Activated naive CD4-positive, alpha-beta T cell treated with anti-CD3 and anti-CD28 coated beads, Interleukin-2, amount 50 U/mL, for 24 hours (primary cell): ENCODE measurements at regions not wholly inside any gene's neighbourhood (a gene's known extent, or its start where the extent isn't known, plus 50 kb on each side); places are given as distances from the start of the nearest gene placed in this dataset.

Experiments
- H3K27ac Mint-ChIP-seq: one replicate; pipeline ENCODE4 v1.8.0; 2021; ENCODE audit warnings: mild to moderate bottlenecking, mixed read lengths
- H3K27me3 Mint-ChIP-seq: one replicate; pipeline ENCODE4 v1.8.0; 2021; ENCODE audit warnings: mixed read lengths
- H3K36me3 Mint-ChIP-seq: one replicate; pipeline ENCODE4 v1.8.0; 2021; ENCODE audit warnings: mixed read lengths
- H3K4me1 Mint-ChIP-seq: one replicate; pipeline ENCODE4 v1.8.0; 2021; ENCODE audit warnings: mixed read lengths
- H3K4me3 Mint-ChIP-seq: one replicate; pipeline ENCODE4 v1.8.0; 2021; ENCODE audit warnings: mild to moderate bottlenecking, mixed read lengths
- H3K9me3 Mint-ChIP-seq: one replicate; pipeline ENCODE4 v1.8.0; 2021; ENCODE audit warnings: mixed read lengths

DNA sequence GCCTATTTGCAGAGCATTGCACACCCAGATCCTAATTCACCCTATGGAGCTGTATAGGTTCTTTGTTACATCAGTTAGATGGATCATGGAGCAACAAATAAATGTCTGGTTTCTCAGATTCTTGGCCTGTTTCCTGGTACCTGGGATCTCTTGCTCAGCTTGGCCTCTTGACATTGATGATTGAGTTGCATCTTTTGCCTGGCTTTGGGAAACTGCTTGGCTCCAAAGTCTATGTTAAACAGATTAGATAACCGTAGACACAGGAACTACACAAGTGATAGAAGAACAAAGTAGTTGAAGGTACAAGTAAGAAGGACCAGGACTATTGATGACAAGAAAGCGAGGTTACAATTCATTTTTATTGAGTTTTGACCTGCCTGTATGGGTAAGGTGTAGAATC lies 77.3 kb downstream of the TMEM100 start:
- no peaks in the 10 kb centered on the region for H3K9me3 Mint-ChIP-seq
- no peak overlapping the region for H3K27ac Mint-ChIP-seq
- peaks cover 10% of the 10 kb centered on the region for H3K27me3 Mint-ChIP-seq
- H3K36me3 Mint-ChIP-seq = no peaks in the 10 kb centered on the region
- H3K4me1 Mint-ChIP-seq = peaks cover 6% of the 10 kb centered on the region
- H3K4me3 Mint-ChIP-seq = no peak overlapping the region

DNA sequence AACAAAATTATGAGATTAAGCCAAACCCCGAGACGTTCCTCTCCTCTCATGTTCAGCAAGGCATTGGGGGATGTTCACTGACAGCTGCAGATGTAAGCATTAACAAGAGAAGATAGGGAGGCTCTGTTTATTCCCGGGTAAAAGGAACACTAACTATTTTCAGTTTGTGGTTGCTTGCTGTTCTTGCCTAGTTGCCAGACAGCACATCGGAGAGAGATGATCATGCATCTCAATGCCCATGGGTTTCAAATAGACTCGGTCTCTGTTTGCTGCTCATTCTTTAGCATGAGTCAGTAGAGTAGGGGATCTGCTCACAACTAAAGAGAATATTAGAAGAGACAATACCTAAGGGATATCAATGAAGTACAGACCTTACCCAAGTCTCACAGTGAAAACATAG lies 78.3 kb downstream of the TMEM100 start:
- Mint-ChIP-seq H3K4me1 (peaks cover 6% of the 10 kb centered on the region), H3K9me3 (no peaks in the 10 kb centered on the region), H3K36me3 (no peaks in the 10 kb centered on the region), H3K27ac (no peak overlapping the region), H3K4me3 (no peak overlapping the region), H3K27me3 (peaks cover 5% of the 10 kb centered on the region)

DNA sequence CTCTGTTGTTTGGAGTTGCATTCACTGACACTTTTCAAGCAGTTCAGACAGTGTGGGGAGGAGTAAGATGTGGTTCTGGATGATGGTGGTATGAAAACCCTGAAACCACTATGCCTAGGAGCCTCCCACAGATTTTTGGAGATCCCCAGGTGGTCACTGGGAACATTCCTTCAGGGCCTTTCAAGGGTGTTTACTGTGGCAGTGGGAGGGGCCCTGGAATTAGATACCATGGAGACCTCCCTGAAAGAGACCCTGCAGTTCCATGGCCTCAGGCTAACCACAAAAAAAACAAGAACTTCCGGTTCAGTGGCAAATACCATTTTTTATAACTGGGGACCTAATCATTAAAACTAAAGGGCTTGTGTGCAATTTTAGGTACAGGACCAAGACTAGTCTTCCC lies 79.9 kb downstream of the TMEM100 start:
- Mint-ChIP-seq H3K27me3 (peaks cover 5% of the 10 kb centered on the region), H3K4me1 (peaks cover 6% of the 10 kb centered on the region), H3K4me3 (no peak overlapping the region), H3K9me3 (no peaks in the 10 kb centered on the region), H3K27ac (peak overlapping the region; percentile 18), H3K36me3 (no peaks in the 10 kb centered on the region)

- Mint-ChIP-seq H3K4me1 (peaks cover 6% of the 10 kb centered on the region), H3K36me3 (no peaks in the 10 kb centered on the region), H3K9me3 (no peaks in the 10 kb centered on the region), H3K27me3 (peaks cover 3% of the 10 kb centered on the region), H3K4me3 (no peak overlapping the region), H3K27ac (no peak overlapping the region)
Observed at GRCh38 chr17:55641676-55642081, 81.0 kb downstream of the TMEM100 start.

DNA sequence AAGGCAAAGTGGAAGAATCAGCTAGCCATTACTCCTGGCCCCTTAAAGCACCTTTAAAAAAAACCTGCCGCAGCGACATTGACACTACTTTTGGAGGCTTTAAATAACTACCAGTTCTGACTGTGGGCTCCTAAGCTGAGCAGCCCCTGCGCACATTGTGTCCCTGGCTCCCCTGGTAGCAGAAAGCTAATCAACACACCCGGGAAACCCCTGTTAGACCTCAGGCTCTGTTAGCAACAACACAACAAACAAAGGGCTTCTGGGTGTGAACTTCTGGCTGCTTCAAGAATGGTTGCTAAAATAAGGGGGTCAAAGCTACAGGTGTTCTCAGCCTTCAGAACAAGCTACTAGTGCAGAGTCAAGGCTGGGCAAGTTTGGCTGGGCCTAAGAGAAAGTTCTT lies 83.6 kb downstream of the TMEM100 start:
- Mint-ChIP-seq H3K27ac (no peak overlapping the region), H3K9me3 (no peaks in the 10 kb centered on the region), H3K4me3 (no peak overlapping the region), H3K27me3 (peaks cover 2% of the 10 kb centered on the region), H3K36me3 (no peaks in the 10 kb centered on the region), H3K4me1 (peaks cover 6% of the 10 kb centered on the region)

GRCh38 chr17:55635253-55635914 lies 87.3 kb downstream of the TMEM100 start:
- Mint-ChIP-seq H3K4me3 (no peak overlapping the region), H3K27ac (no peak overlapping the region), H3K4me1 (no peaks in the 10 kb centered on the region), H3K27me3 (peaks cover 2% of the 10 kb centered on the region), H3K36me3 (no peaks in the 10 kb centered on the region), H3K9me3 (no peaks in the 10 kb centered on the region)

GRCh38 chr17:55634702-55635101 lies 88.0 kb downstream of the TMEM100 start:
- H3K4me3 Mint-ChIP-seq = no peak overlapping the region
- H3K4me1 Mint-ChIP-seq = no peaks in the 10 kb centered on the region
- no peaks in the 10 kb centered on the region for H3K9me3 Mint-ChIP-seq
- H3K36me3 Mint-ChIP-seq = no peaks in the 10 kb centered on the region
- H3K27me3 Mint-ChIP-seq = peaks cover 2% of the 10 kb centered on the region
- H3K27ac Mint-ChIP-seq = no peak overlapping the region

GRCh38 chr17:55632893-55633292 lies 89.8 kb downstream of the TMEM100 start:
- no peak overlapping the region for H3K27ac Mint-ChIP-seq
- no peak overlapping the region for H3K4me3 Mint-ChIP-seq
- no peaks in the 10 kb centered on the region for H3K36me3 Mint-ChIP-seq
- no peaks in the 10 kb centered on the region for H3K9me3 Mint-ChIP-seq
- no peaks in the 10 kb centered on the region for H3K4me1 Mint-ChIP-seq
- peaks cover 4% of the 10 kb centered on the region for H3K27me3 Mint-ChIP-seq

DNA sequence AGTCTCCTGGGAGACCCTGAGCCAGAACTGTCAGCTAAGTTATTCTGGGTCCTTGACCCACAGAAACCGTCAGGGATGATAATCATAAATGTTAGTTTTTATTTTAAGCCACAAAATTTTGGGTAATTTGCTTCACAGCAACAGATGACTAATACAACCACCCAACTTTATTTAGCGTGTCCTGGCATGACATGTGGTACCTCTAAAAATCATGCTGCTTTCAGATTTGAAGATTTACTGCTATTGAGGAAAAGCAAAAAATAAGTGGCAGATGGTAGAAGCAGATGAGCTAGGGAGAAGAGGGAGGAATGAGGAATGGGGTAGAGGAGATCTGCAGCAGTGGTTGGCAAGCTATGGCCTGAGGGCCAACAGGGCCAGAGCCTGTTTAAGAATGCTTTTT lies 90.4 kb downstream of the TMEM100 start:
- H3K4me1 Mint-ChIP-seq = no peaks in the 10 kb centered on the region
- no peak overlapping the region for H3K27ac Mint-ChIP-seq
- H3K4me3 Mint-ChIP-seq = no peak overlapping the region
- no peaks in the 10 kb centered on the region for H3K9me3 Mint-ChIP-seq
- peaks cover 4% of the 10 kb centered on the region for H3K27me3 Mint-ChIP-seq
- H3K36me3 Mint-ChIP-seq = no peaks in the 10 kb centered on the region

- Mint-ChIP-seq H3K27me3 (peaks cover 8% of the 10 kb centered on the region), H3K27ac (no peak overlapping the region), H3K4me3 (no peak overlapping the region), H3K36me3 (no peaks in the 10 kb centered on the region), H3K9me3 (no peaks in the 10 kb centered on the region), H3K4me1 (no peaks in the 10 kb centered on the region)
Observed at GRCh38 chr17:55629995-55630394, 92.7 kb downstream of the TMEM100 start.

GRCh38 chr17:55625521-55625920 lies 97.1 kb downstream of the TMEM100 start:
- H3K4me1 Mint-ChIP-seq = no peaks in the 10 kb centered on the region
- H3K9me3 Mint-ChIP-seq = no peaks in the 10 kb centered on the region
- peaks cover 14% of the 10 kb centered on the region for H3K27me3 Mint-ChIP-seq
- no peak overlapping the region for H3K27ac Mint-ChIP-seq
- no peak overlapping the region for H3K4me3 Mint-ChIP-seq
- no peaks in the 10 kb centered on the region for H3K36me3 Mint-ChIP-seq

GRCh38 chr17:55624772-55625433 lies 97.8 kb downstream of the TMEM100 start:
- H3K27me3 Mint-ChIP-seq = peaks cover 14% of the 10 kb centered on the region

GRCh38 chr17:55622547-55622946 lies 100.1 kb downstream of the TMEM100 start:
- Mint-ChIP-seq H3K27ac (no peak overlapping the region), H3K36me3 (no peaks in the 10 kb centered on the region), H3K9me3 (no peaks in the 10 kb centered on the region), H3K27me3 (peaks cover 23% of the 10 kb centered on the region), H3K4me3 (no peak overlapping the region), H3K4me1 (no peaks in the 10 kb centered on the region)

More at GRCh38 chr17:55624772-55625433, 97.8 kb downstream of the TMEM100 start:
- Mint-ChIP-seq H3K4me1 (no peaks in the 10 kb centered on the region), H3K4me3 (no peak overlapping the region), H3K27ac (no peak overlapping the region), H3K36me3 (no peaks in the 10 kb centered on the region), H3K9me3 (no peaks in the 10 kb centered on the region)

- Mint-ChIP-seq H3K4me3 (no peak overlapping the region), H3K9me3 (no peaks in the 10 kb centered on the region), H3K36me3 (no peaks in the 10 kb centered on the region), H3K27ac (no peak overlapping the region), H3K27me3 (peaks cover 22% of the 10 kb centered on the region), H3K4me1 (no peaks in the 10 kb centered on the region)
Observed at GRCh38 chr17:55620945-55621344, 101.7 kb downstream of the TMEM100 start.

- Mint-ChIP-seq H3K36me3 (no peaks in the 10 kb centered on the region), H3K4me3 (no peak overlapping the region), H3K27me3 (peaks cover 22% of the 10 kb centered on the region), H3K4me1 (no peaks in the 10 kb centered on the region), H3K27ac (no peak overlapping the region), H3K9me3 (no peaks in the 10 kb centered on the region)
Observed at GRCh38 chr17:55620023-55620422, 102.6 kb downstream of the TMEM100 start.

- Mint-ChIP-seq H3K27me3 (peaks cover 15% of the 10 kb centered on the region), H3K9me3 (no peaks in the 10 kb centered on the region), H3K27ac (no peak overlapping the region), H3K36me3 (no peaks in the 10 kb centered on the region), H3K4me1 (no peaks in the 10 kb centered on the region), H3K4me3 (no peak overlapping the region)
Observed at GRCh38 chr17:55617441-55617840, 105.2 kb downstream of the TMEM100 start.

DNA sequence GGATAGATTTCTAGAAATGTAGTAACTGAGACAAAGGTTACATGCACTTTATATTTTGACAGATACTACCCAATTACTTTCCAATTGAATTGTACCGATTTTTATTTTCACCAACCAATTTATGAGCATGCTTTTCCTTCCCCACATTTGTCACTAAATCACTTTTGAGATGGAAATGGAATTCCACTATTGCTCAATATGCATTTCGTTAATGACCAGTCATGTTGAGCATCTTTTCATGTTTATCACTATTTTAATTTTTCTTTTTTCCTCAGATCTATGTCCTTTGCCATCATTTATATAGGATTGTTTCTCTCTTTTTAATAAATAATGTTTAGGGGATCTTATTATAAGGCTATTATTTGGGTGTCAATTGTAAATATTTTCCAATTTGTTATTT lies 102.8 kb upstream of the SMIM36 start:
- Mint-ChIP-seq H3K4me3 (no peak overlapping the region), H3K27ac (no peak overlapping the region), H3K9me3 (no peaks in the 10 kb centered on the region), H3K36me3 (no peaks in the 10 kb centered on the region), H3K27me3 (peaks cover 10% of the 10 kb centered on the region), H3K4me1 (no peaks in the 10 kb centered on the region)
